ENCODE measurements at regions not wholly inside any gene's neighbourhood (a gene's known extent, or its start where the extent isn't known, plus 50 kb on each side); places are given as distances from the start of the nearest gene placed in this dataset.
"Not testable (repeated sequence)": the region's sequence is repeated elsewhere in the genome, so short reads cannot be mapped to it uniquely, and the experiment has no call there.

- no peak overlapping the region for H3K4me3 ChIP-seq
- no peak for DNase-seq (ENCODE audit: low spot score)
- H3K27ac ChIP-seq, result no peak overlapping the region
- no peak for TF ChIP-seq CTCF (IDR thresholded peaks at IDR 0.05)
Observed at GRCh38 chr14:22282417-22282816, 306.6 kb downstream of the DAD1 start.

- DNase-seq (ENCODE audit: low spot score), result not testable (repeated sequence)
- Histone ChIP-seq H3K27ac (peak overlapping the region in 1 of 2 donors; percentile 69), H3K4me3 (peak overlapping the region; percentile 36)
Observed at GRCh38 chr14:22281447-22281874, 307.6 kb downstream of the DAD1 start.

GRCh38 chr14:22280497-22281316 is 308.3 kb downstream of the DAD1 start:
- DNase-seq (ENCODE audit: low spot score), result no peak
- no peak for TF ChIP-seq CTCF (IDR thresholded peaks at IDR 0.05)
- H3K27ac ChIP-seq, result peak overlapping the region in 1 of 2 donors; percentile 69
- peak overlapping the region; percentile 36 for H3K4me3 ChIP-seq

GRCh38 chr14:22276913-22277816 is 311.9 kb downstream of the DAD1 start:
- H3K27ac ChIP-seq, result no peak overlapping the region
- no peak for DNase-seq (ENCODE audit: low spot score)

GRCh38 chr14:22271838-22272799 is 316.9 kb downstream of the DAD1 start:
- Histone ChIP-seq H3K4me3 (no peak overlapping the region), H3K27ac (no peak overlapping the region)
- no peak for TF ChIP-seq CTCF (IDR thresholded peaks at IDR 0.05)
- DNase-seq (ENCODE audit: low spot score), result no peak

More at GRCh38 chr14:22276913-22277816, 311.9 kb downstream of the DAD1 start:
- no peak overlapping the region for H3K4me3 ChIP-seq
- TF ChIP-seq CTCF (IDR thresholded peaks at IDR 0.05), result peak; percentile 30

GRCh38 chr14:22268875-22269274 is 320.1 kb downstream of the DAD1 start:
- Histone ChIP-seq H3K4me3 (no peak overlapping the region), H3K27ac (no peak overlapping the region)
- TF ChIP-seq CTCF (IDR thresholded peaks at IDR 0.05), result no peak
- DNase-seq (ENCODE audit: low spot score), result no peak
